Activated T-cell treated with anti-CD3 and anti-CD28 coated beads for 24 hours (primary cell): ENCODE measurements at regions not wholly inside any gene's neighbourhood (a gene's known extent, or its start where the extent isn't known, plus 50 kb on each side); places are given as distances from the start of the nearest gene placed in this dataset.

Source experiments
- DNase-seq: peaks from one replicate; pipeline ENCODE4 v3.0.0-alpha.2; 2020; ENCODE audit warnings: low read depth

GRCh38 chr2:120828829-120829632 lies 93.4 kb downstream of the GLI2 start:
- no peak for DNase-seq

GRCh38 chr2:120829633-120830025 lies 94.0 kb downstream of the GLI2 start:
- no peak for DNase-seq

- DNase-seq: no peak
These were observed 94.6 kb downstream of the GLI2 start for GRCh38 chr2:120830096-120830830.

GRCh38 chr2:120831086-120831485 lies 95.4 kb downstream of the GLI2 start:
- DNase-seq: no peak

- no peak for DNase-seq
These were observed 96.2 kb downstream of the GLI2 start for GRCh38 chr2:120831891-120832290.

GRCh38 chr2:120832296-120833070 lies 96.8 kb downstream of the GLI2 start:
- DNase-seq: no peak

- DNase-seq: no peak
These were observed 97.5 kb downstream of the GLI2 start for GRCh38 chr2:120833127-120833675.

GRCh38 chr2:120834206-120834605 lies 98.5 kb downstream of the GLI2 start:
- DNase-seq: no peak

- no peak for DNase-seq
These were observed 100.6 kb downstream of the GLI2 start for GRCh38 chr2:120836281-120836680.

GRCh38 chr2:120840795-120841487 lies 105.3 kb downstream of the GLI2 start:
- DNase-seq: no peak

- no peak for DNase-seq
These were observed 107.1 kb downstream of the GLI2 start for GRCh38 chr2:120842456-120843439.

GRCh38 chr2:120844070-120844738 lies 108.5 kb downstream of the GLI2 start:
- DNase-seq: no peak

GRCh38 chr2:120845277-120845676 lies 109.6 kb downstream of the GLI2 start:
- no peak for DNase-seq

GRCh38 chr2:120846406-120847095 lies 110.9 kb downstream of the GLI2 start:
- DNase-seq: no peak

- DNase-seq: no peak
These were observed 112.1 kb downstream of the GLI2 start for GRCh38 chr2:120847700-120848321.

GRCh38 chr2:120849278-120849677 lies 113.6 kb downstream of the GLI2 start:
- DNase-seq: no peak

- no peak for DNase-seq
These were observed 114.9 kb downstream of the GLI2 start for GRCh38 chr2:120850551-120850950.

- no peak for DNase-seq
These were observed 115.6 kb downstream of the GLI2 start for GRCh38 chr2:120851116-120851773.
